Endothelial cell of umbilical vein (primary cell): ENCODE measurements at regions not wholly inside any gene's neighbourhood (a gene's known extent, or its start where the extent isn't known, plus 50 kb on each side); places are given as distances from the start of the nearest gene placed in this dataset.

ENCODE experiments used
- POLR2AphosphoS5 ChIP-seq: IDR thresholded peaks from 2 replicates; pipeline ENCODE4 v1.6.1; 2012; ENCODE audit warnings: low read depth, mild to moderate bottlenecking, control low read depth, low read length, moderate library complexity; ENCODE audit not compliant: insufficient read depth
- TF ChIP-seq, protein P1 (sequence below): IDR thresholded peaks from 2 replicates; pipeline ENCODE4 v1.6.1; 2011; ENCODE audit not compliant: insufficient read depth, insufficient read length
- TF ChIP-seq, protein P2 (sequence below), 2 donors: IDR thresholded peaks; 1 replicate in 1 of 2; 2 replicates in 1 of 2; pipeline ENCODE4 v1.5.1; 2011; ENCODE audit warnings: low read length in 2 of 2, mild to moderate bottlenecking in 2 of 2, moderate library complexity in 2 of 2, control low read depth in 1 of 2, inconsistent platforms in 1 of 2, low read depth in 1 of 2; ENCODE audit not compliant: insufficient read depth in 1 of 2; ENCODE audit errors: extremely low read depth in 1 of 2

DNA sequence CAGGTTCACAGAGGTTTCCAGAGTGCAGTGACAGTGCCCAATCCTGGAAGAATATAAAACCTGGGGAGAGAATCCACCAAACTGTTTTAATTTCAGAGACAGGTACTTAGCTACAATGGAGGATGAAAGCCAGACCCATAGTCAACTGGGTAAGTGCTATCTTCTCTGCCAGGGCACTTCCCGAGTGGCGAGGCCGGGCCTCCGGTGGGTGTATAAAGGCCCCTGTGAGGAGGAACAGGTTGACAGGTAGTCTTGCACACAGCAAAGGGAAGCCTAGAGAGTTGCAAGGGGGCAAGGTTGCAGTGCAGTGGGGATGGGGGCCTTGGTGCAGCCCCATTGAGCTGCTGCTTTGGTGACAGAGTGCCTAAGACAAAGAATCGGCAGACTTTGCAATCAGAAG, 130.7 kb downstream of the SLC38A6 start:
- TF ChIP-seq, protein P1, sequence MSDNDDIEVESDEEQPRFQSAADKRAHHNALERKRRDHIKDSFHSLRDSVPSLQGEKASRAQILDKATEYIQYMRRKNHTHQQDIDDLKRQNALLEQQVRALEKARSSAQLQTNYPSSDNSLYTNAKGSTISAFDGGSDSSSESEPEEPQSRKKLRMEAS: no peak
- no peak for TF ChIP-seq POLR2AphosphoS5
- TF ChIP-seq, protein P2, sequence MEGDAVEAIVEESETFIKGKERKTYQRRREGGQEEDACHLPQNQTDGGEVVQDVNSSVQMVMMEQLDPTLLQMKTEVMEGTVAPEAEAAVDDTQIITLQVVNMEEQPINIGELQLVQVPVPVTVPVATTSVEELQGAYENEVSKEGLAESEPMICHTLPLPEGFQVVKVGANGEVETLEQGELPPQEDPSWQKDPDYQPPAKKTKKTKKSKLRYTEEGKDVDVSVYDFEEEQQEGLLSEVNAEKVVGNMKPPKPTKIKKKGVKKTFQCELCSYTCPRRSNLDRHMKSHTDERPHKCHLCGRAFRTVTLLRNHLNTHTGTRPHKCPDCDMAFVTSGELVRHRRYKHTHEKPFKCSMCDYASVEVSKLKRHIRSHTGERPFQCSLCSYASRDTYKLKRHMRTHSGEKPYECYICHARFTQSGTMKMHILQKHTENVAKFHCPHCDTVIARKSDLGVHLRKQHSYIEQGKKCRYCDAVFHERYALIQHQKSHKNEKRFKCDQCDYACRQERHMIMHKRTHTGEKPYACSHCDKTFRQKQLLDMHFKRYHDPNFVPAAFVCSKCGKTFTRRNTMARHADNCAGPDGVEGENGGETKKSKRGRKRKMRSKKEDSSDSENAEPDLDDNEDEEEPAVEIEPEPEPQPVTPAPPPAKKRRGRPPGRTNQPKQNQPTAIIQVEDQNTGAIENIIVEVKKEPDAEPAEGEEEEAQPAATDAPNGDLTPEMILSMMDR (IDR thresholded peaks at IDR 0.05; ENCODE audit: extremely low read depth in 1 of 2, insufficient read depth in 1 of 2, low read depth in 1 of 2, low read length in 2 of 2): no peak
